HG02970 (cell line): ENCODE measurements at regions not wholly inside any gene's neighbourhood (a gene's known extent, or its start where the extent isn't known, plus 50 kb on each side); places are given as distances from the start of the nearest gene placed in this dataset.
"Not testable (repeated sequence)": the region's sequence is repeated elsewhere in the genome, so short reads cannot be mapped to it uniquely, and the experiment has no call there.

Experiments
- ATAC-seq: cut with Tn5 transposase; IDR thresholded peaks from one replicate; pipeline ENCODE4 v1.9.1; 2021; ENCODE audit warnings: mild to moderate bottlenecking, moderate library complexity, moderate number of reproducible peaks; ENCODE audit not compliant: unreplicated experiment, low FRiP score

- no peak for ATAC-seq
Observed at GRCh38 chr13:90686442-90686841, 661.0 kb upstream of the MIR17HG start.

GRCh38 chr13:90689111-90689510 lies 658.4 kb upstream of the MIR17HG start:
- no peak for ATAC-seq

- no peak for ATAC-seq
Observed at GRCh38 chr13:90690458-90691080, 656.9 kb upstream of the MIR17HG start.

- ATAC-seq: no peak
Observed at GRCh38 chr13:90696254-90696653, 651.2 kb upstream of the MIR17HG start.

- ATAC-seq: no peak
Observed at GRCh38 chr13:90696656-90697055, 650.8 kb upstream of the MIR17HG start.

GRCh38 chr13:90700340-90700739 lies 647.1 kb upstream of the MIR17HG start:
- no peak for ATAC-seq

- no peak for ATAC-seq
Observed at GRCh38 chr13:90701264-90701663, 646.2 kb upstream of the MIR17HG start.

GRCh38 chr13:90702050-90702449 lies 645.4 kb upstream of the MIR17HG start:
- ATAC-seq: no peak

GRCh38 chr13:90706631-90707030 lies 640.9 kb upstream of the MIR17HG start:
- ATAC-seq: no peak

- no peak for ATAC-seq
Observed at GRCh38 chr13:90708128-90708527, 639.4 kb upstream of the MIR17HG start.

GRCh38 chr13:90709319-90709718 lies 638.2 kb upstream of the MIR17HG start:
- no peak for ATAC-seq

GRCh38 chr13:90710164-90710759 lies 637.2 kb upstream of the MIR17HG start:
- ATAC-seq: no peak

GRCh38 chr13:90713441-90714133 lies 633.9 kb upstream of the MIR17HG start:
- ATAC-seq: no peak

GRCh38 chr13:90715485-90715884 lies 632.0 kb upstream of the MIR17HG start:
- no peak for ATAC-seq

GRCh38 chr13:90717451-90717936 lies 630.0 kb upstream of the MIR17HG start:
- no peak for ATAC-seq

- ATAC-seq: no peak
Observed at GRCh38 chr13:90719461-90719860, 628.0 kb upstream of the MIR17HG start.

GRCh38 chr13:90721937-90722336 lies 625.5 kb upstream of the MIR17HG start:
- no peak for ATAC-seq

- ATAC-seq: no peak
Observed at GRCh38 chr13:90723381-90723780, 624.1 kb upstream of the MIR17HG start.

GRCh38 chr13:90726375-90726774 lies 621.1 kb upstream of the MIR17HG start:
- no peak for ATAC-seq

- ATAC-seq: no peak
Observed at GRCh38 chr13:90732049-90732448, 615.4 kb upstream of the MIR17HG start.

- not testable (repeated sequence) for ATAC-seq
Observed at GRCh38 chr13:90734497-90734896, 613.0 kb upstream of the MIR17HG start.

GRCh38 chr13:90738881-90739280 lies 608.6 kb upstream of the MIR17HG start:
- no peak for ATAC-seq
